CD4-positive, alpha-beta T cell treated with Interleukin-2 at 100 ng/mL for 4 hours (primary cell): ENCODE measurements at regions not wholly inside any gene's neighbourhood (a gene's known extent, or its start where the extent isn't known, plus 50 kb on each side); places are given as distances from the start of the nearest gene placed in this dataset.

Source experiments
- DNase-seq: peaks from one replicate; pipeline ENCODE4 v3.0.0-alpha.2; 2020; ENCODE audit warnings: low spot score

DNA sequence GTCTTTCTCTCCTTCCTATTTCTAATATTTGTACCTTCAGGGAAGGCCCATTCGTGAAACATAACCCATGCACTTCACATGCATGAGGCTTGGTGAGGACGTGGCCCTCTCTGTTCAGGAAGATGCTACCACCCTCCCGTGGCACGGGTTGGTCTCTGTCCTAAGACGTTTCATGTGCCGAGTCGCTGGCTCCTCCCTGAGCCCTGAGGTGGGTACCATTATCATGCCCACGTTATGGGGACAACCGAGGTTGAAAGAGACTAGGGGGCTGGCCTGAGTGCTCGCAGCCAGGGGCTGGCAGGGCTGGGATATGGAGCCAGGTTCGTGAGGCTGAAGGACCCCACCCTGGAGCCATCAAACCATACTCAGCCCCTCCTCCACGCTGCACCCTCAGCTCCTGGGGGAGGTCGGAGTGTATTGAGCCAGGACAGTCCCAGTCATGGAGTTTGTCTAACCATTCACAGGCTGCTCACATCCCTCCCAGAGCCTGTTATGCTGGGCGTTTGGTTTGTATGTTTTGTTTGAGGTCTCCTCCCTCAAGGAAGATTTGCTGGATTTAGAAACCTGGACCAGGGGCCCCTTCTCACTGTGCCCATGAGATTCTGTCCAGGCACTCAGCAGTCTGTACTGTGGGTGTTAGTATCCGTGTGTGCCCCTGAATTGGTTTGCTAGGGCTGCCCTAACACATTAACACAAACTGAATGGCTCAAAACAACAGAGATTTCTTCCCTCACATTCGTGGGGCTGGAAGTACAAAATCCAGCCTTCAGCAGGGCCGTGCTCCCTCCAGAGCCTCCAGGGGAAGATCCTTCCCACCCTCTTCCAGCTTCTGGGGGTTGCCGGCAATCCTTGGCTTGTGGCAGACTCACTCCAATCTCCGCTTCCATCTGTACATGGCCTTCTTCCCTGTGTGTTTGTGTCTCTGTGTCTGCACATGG, 88.3 kb downstream of the ANKRD60 start:
- no peak for DNase-seq

DNA sequence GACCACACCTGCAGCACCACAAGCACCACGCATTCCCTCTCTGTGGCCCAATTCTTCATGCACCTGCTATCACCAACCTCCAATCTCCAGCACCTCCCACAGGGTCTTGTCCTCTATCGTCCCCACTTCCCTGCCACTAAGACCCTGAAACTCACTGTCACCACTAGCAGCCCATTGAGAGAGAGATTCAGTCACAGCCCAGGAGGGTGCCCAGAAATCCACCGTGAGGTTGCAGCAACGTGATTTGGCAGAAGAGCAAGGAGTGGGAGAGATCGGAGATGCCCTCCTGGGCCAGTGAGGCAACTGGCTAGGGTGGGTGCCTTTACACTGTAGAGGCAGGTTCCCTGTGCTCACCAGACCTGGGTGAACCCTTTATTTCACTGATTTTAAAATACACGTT, 90.1 kb downstream of the ANKRD60 start:
- no peak for DNase-seq

GRCh38 chr20:58137651-58138265, 90.7 kb downstream of the ANKRD60 start:
- DNase-seq, result no peak

GRCh38 chr20:58137236-58137635, 91.2 kb downstream of the ANKRD60 start:
- no peak for DNase-seq

GRCh38 chr20:58136149-58136484, 92.3 kb downstream of the ANKRD60 start:
- no peak for DNase-seq

GRCh38 chr20:58135441-58136148, 92.9 kb downstream of the ANKRD60 start:
- DNase-seq, result no peak

GRCh38 chr20:58133020-58133808, 95.2 kb downstream of the ANKRD60 start:
- no peak for DNase-seq

GRCh38 chr20:58131551-58132142, 96.8 kb downstream of the ANKRD60 start:
- DNase-seq, result no peak

DNA sequence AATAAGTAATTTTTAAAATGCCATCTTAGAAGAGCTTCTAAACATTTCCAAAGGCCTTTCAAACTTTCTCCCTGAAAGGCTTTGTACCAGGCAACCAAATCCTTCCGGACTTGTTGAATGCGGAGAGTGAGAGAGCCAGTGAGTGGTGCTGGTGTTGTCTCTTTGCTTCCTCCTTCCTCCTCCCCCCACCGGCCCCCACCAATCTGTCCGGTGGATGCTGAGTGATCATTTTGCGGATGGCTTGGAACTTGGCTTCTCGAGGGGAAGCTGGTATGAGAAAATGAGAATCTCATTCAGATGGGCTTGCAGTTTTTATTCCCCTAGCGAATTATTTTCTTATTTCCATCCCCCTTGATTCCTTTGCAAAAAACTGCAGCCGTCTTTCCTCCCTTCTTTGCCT, 97.3 kb downstream of the ANKRD60 start:
- DNase-seq, result no peak

GRCh38 chr20:58130581-58130980, 97.9 kb downstream of the ANKRD60 start:
- DNase-seq, result no peak

DNA sequence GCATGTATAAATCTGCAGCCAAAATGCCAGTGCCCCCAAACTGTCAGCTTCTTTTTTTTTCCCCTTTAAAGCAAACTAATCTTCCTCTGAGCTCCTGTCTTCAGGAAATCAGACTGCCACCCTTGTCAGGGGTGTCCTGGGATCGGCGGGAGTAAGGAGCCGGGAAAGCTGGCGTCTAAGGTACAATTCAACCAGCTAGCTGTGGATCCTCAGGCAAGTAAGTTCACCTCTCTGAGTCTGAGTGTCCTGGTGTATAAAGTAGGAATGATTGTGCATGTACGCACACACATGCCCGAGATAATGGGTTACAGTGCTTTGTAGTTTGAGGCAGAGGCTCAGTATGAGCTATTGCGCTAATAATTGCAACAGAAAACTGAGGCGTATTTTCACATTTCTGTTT, 98.3 kb downstream of the ANKRD60 start:
- DNase-seq, result no peak

DNA sequence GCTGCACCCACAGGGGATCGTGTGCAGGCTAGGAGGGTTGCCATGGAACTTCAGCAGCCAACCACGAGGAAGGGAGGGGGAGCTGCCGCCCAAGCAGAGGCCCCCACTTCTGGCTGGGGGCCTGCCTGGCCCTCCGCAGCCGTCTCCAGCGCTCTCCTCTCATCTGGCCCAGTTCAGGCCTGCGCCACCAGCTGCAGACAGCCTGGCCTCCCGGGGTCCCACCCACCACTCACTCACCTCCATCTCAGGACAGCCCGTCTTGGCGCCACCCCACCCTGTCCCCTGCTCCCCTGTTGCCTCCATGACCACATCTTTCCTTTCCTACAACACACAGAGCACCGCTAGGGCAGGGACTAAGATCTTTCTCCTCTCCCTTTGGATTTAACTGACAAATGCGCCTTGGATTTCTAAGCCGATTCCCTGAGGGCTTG, 98.7 kb downstream of the ANKRD60 start:
- no peak for DNase-seq

GRCh38 chr20:58128635-58129625, 99.5 kb downstream of the ANKRD60 start:
- DNase-seq, result no peak

DNA sequence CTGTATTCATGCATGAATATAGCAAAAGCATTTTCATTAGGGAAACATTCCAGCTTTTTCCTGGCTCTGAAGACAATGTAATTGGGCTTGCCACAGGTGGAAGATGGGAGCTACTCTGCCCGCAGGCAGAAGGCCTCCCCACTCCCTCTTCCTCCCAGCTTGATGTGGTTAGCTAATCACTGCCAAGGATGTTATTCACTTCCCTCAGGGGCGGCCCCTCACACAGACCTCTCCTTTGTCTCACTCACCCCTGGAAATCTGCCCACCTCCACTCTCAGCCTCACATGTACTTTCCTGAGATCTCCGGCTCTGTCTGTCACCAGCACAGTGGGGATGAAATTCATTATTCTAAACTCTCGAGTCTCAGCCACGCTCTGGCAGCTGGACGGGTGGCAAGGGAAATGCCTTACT, 100.7 kb downstream of the ANKRD60 start:
- no peak for DNase-seq

DNA sequence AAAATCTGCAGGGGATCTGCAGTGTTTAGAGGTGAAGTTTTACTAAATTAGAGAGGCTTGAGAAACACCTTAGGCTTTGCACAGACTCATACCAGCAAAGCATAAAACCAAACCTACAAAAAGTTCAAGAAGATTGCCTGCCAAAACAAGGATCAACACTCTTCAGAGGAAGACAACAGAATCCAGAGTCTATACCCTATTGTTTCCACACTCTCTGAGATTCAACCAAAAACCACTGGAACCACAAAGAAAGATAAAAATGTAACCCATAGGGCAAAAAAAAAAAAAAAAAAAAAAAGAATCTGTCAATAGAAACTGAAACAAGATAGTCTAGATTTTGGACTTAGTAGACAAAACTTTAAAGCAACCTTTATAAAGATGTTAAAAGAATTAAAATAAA, 102.7 kb downstream of the ANKRD60 start:
- DNase-seq, result no peak

DNA sequence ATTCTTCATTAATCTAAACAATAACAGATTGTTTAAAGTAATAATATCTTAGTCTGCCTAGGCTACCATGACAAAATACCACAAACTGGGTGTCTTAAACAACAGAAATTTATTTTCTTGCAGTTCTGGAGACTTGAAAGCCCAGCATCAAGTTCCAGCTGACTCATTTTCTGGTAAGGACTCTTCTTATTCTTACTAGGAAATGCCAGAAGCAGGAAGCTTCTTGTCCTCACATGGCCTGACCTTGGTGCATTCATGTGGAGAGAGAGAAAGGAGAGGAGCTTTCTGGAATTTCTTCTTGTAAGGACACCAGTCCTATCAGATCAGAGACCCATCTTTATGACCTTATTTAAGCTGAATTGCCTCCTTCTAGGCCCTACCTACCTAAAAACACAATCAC, 110.5 kb downstream of the ANKRD60 start:
- no peak for DNase-seq

DNA sequence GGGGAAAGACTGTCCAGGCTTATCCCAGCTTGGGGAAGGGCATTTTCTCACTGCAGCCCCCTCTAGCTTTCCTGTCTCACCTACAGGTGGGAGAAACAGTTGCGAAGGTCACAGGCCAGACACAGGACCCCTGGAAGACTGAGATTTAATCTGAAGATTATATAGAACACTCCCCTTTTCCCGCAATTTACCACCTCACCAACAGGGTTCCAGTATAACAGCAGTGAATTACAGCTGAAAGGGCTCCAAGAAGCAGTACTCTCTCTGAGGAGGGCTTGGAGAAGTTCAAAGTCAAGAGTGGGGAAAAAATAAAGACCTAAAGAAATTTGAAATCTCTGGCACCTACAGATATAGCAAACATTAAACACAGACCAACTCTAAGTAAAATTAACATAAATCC, 111.9 kb downstream of the ANKRD60 start:
- no peak for DNase-seq

GRCh38 chr20:58113716-58114115, 114.7 kb downstream of the ANKRD60 start:
- no peak for DNase-seq

- DNase-seq, result no peak
Observed at GRCh38 chr20:58112017-58112781, 116.3 kb downstream of the ANKRD60 start.
